Naive thymus-derived CD8-positive, alpha-beta T cell (primary cell): ENCODE measurements at regions not wholly inside any gene's neighbourhood (a gene's known extent, or its start where the extent isn't known, plus 50 kb on each side); places are given as distances from the start of the nearest gene placed in this dataset.

Experiments
- ATAC-seq, 2 donors: fragments of 150-1000 bp; cut with Tn5 transposase in 1 of 2; sonication (Bioruptor Pico), chemical (Tn5 transposase) in 1 of 2; 1 replicate in 1 of 2; 2 replicates in 1 of 2; pipeline ENCODE4 v1.10.0; 2021; ENCODE audit warnings: mild to moderate bottlenecking in 2 of 2, moderate library complexity in 2 of 2
- POLR2A ChIA-PET: fragments of 350-600 bp; sonication (Branson Sonifier 250); formaldehyde crosslinking; loops from one replicate; lab custom pipeline; 2021; ENCODE audit warnings: antibody characterized with exemption; lab: Charles Lee
- DNase-seq, 10 donors: peaks; one replicate each; pipeline versions ENCODE4 v3.0.0 to v3.0.0-alpha.2; 2020 to 2022
- H3K27ac Mint-ChIP-seq, 10 donors: one replicate each; pipeline ENCODE4 v1.8.0; 2020 to 2022; ENCODE audit warnings: mild to moderate bottlenecking in 10 of 10, mixed read lengths in 10 of 10, moderate library complexity in 4 of 10, inconsistent platforms in 1 of 10
- H3K27me3 Mint-ChIP-seq, 5 donors: one replicate each; pipeline ENCODE4 v1.8.0; 2021 to 2022; ENCODE audit warnings: mixed read lengths in 5 of 5
- H3K36me3 Mint-ChIP-seq, 3 donors: one replicate each; pipeline ENCODE4 v1.8.0; 2020 to 2022; ENCODE audit warnings: mixed read lengths in 3 of 3, mild to moderate bottlenecking in 2 of 3, inconsistent platforms in 1 of 3
- H3K4me1 Mint-ChIP-seq, 4 donors: one replicate each; pipeline ENCODE4 v1.8.0; 2021 to 2022; ENCODE audit warnings: mixed read lengths in 4 of 4
- H3K4me3 Mint-ChIP-seq, 10 donors: one replicate each; pipeline ENCODE4 v1.8.0; 2020 to 2022; ENCODE audit warnings: mild to moderate bottlenecking in 10 of 10, mixed read lengths in 10 of 10, moderate library complexity in 6 of 10, inconsistent platforms in 1 of 10
- H3K9me3 Mint-ChIP-seq, 9 donors: one replicate each; pipeline ENCODE4 v1.8.0; 2020 to 2022; ENCODE audit warnings: mixed read lengths in 9 of 9, mild to moderate bottlenecking in 3 of 9, inconsistent platforms in 1 of 9, moderate library complexity in 1 of 9

GRCh38 chr13:99847318-99847750 is 124.2 kb downstream of the ZIC5 start:
- POLR2A ChIA-PET, result interaction anchor here (0.6 kb wide), 1 partner anchor 412 kb away, joined by 7 read pairs; no protein-coding TSS in a partner anchor
- H3K27me3 Mint-ChIP-seq, result no peaks in the 10 kb centered on the region
- no peak overlapping the region for H3K27ac Mint-ChIP-seq
- H3K4me1 Mint-ChIP-seq, result no peaks in the 10 kb centered on the region
- no peak overlapping the region for H3K4me3 Mint-ChIP-seq
- no peak for DNase-seq
- H3K36me3 Mint-ChIP-seq, result peaks cover 0 to 13% (median 4%) of the 10 kb centered on the region in 3 donors
- ATAC-seq, result no peak
- H3K9me3 Mint-ChIP-seq, result peaks cover 0 to 2% (median 0%) of the 10 kb centered on the region in 9 donors

GRCh38 chr13:99845161-99845874 is 126.2 kb downstream of the ZIC5 start:
- peaks cover 0 to 2% (median 0%) of the 10 kb centered on the region in 9 donors for H3K9me3 Mint-ChIP-seq
- H3K4me3 Mint-ChIP-seq, result no peak overlapping the region
- peaks cover 0 to 12% (median 4%) of the 10 kb centered on the region in 3 donors for H3K36me3 Mint-ChIP-seq
- H3K27me3 Mint-ChIP-seq, result no peaks in the 10 kb centered on the region
- H3K4me1 Mint-ChIP-seq, result no peaks in the 10 kb centered on the region
- ATAC-seq (no peak), DNase-seq (no peak)
- H3K27ac Mint-ChIP-seq, result no peak overlapping the region
- POLR2A ChIA-PET, result no interaction called here

GRCh38 chr13:99844421-99844820 is 127.1 kb downstream of the ZIC5 start:
- no peak for ATAC-seq
- Mint-ChIP-seq H3K27ac (peak overlapping the region in 1 of 10 donors; percentile 8), H3K4me3 (no peak overlapping the region), H3K27me3 (no peaks in the 10 kb centered on the region), H3K4me1 (no peaks in the 10 kb centered on the region), H3K9me3 (peaks cover 0 to under 1% (median 0%) of the 10 kb centered on the region in 9 donors), H3K36me3 (peaks cover 0 to 9% (median 4%) of the 10 kb centered on the region in 3 donors)
- POLR2A ChIA-PET, result no interaction called here
- DNase-seq, result no peak

- no peaks in the 10 kb centered on the region for H3K27me3 Mint-ChIP-seq
- H3K27ac Mint-ChIP-seq, result no peak overlapping the region
- POLR2A ChIA-PET, result no interaction called here
- H3K9me3 Mint-ChIP-seq, result no peaks in the 10 kb centered on the region
- H3K36me3 Mint-ChIP-seq, result peaks cover 0 to 12% (median 4%) of the 10 kb centered on the region in 3 donors
- no peak overlapping the region for H3K4me3 Mint-ChIP-seq
- no peaks in the 10 kb centered on the region for H3K4me1 Mint-ChIP-seq
- ATAC-seq, result no peak
- DNase-seq, result no peak
These were observed 127.7 kb downstream of the ZIC5 start for GRCh38 chr13:99843872-99844271.

GRCh38 chr13:99842405-99842804 is 129.2 kb downstream of the ZIC5 start:
- Mint-ChIP-seq H3K27me3 (no peaks in the 10 kb centered on the region), H3K27ac (no peak overlapping the region), H3K36me3 (peaks cover 0 to 14% (median 4%) of the 10 kb centered on the region in 3 donors), H3K4me3 (no peak overlapping the region), H3K4me1 (no peaks in the 10 kb centered on the region), H3K9me3 (no peaks in the 10 kb centered on the region)
- no peak for DNase-seq
- ATAC-seq, result no peak
- POLR2A ChIA-PET, result interaction anchor here (0.7 kb wide), 1 partner anchor 26 kb away, joined by 3 read pairs; no protein-coding TSS in a partner anchor

- POLR2A ChIA-PET, result no interaction called here
These were observed 135.3 kb downstream of the ZIC5 start for GRCh38 chr13:99836291-99836690.

GRCh38 chr13:99835442-99835841 is 136.1 kb downstream of the ZIC5 start:
- Mint-ChIP-seq H3K4me3 (no peak overlapping the region), H3K27ac (peak overlapping the region in 1 of 10 donors; percentile 72), H3K4me1 (peaks cover 5 to 14% (median 9%) of the 10 kb centered on the region in 4 donors), H3K27me3 (no peaks in the 10 kb centered on the region), H3K36me3 (peaks cover 0 to 8% (median 0%) of the 10 kb centered on the region in 3 donors), H3K9me3 (no peaks in the 10 kb centered on the region)
- ATAC-seq (no peak), DNase-seq (no peak)
- POLR2A ChIA-PET, result interaction anchor here (0.6 kb wide), 1 partner anchor 153 kb away, joined by 3 read pairs; no protein-coding TSS in a partner anchor

More at GRCh38 chr13:99836291-99836690, 135.3 kb downstream of the ZIC5 start:
- H3K27ac Mint-ChIP-seq, result no peak overlapping the region
- no peak overlapping the region for H3K4me3 Mint-ChIP-seq
- no peaks in the 10 kb centered on the region for H3K9me3 Mint-ChIP-seq
- H3K36me3 Mint-ChIP-seq, result peaks cover 0 to 8% (median 0%) of the 10 kb centered on the region in 3 donors
- no peak for DNase-seq
- ATAC-seq, result no peak
- H3K4me1 Mint-ChIP-seq, result peaks cover 3 to 10% (median 8%) of the 10 kb centered on the region in 4 donors
- no peaks in the 10 kb centered on the region for H3K27me3 Mint-ChIP-seq

GRCh38 chr13:99834246-99834645 is 137.3 kb downstream of the ZIC5 start:
- ATAC-seq, result no peak
- H3K4me1 Mint-ChIP-seq, result peaks cover 5 to 14% (median 9%) of the 10 kb centered on the region in 4 donors
- H3K27me3 Mint-ChIP-seq, result no peaks in the 10 kb centered on the region
- no peak for DNase-seq
- H3K36me3 Mint-ChIP-seq, result peaks cover 0 to 10% (median 5%) of the 10 kb centered on the region in 3 donors
- no peaks in the 10 kb centered on the region for H3K9me3 Mint-ChIP-seq
- no peak overlapping the region for H3K27ac Mint-ChIP-seq
- no peak overlapping the region for H3K4me3 Mint-ChIP-seq
- POLR2A ChIA-PET, result no interaction called here

- DNase-seq (no peak), ATAC-seq (no peak)
- Mint-ChIP-seq H3K9me3 (no peaks in the 10 kb centered on the region), H3K27me3 (no peaks in the 10 kb centered on the region), H3K4me3 (no peak overlapping the region), H3K36me3 (peaks cover 0 to 15% (median 8%) of the 10 kb centered on the region in 3 donors), H3K27ac (peak overlapping the region in 1 of 10 donors; percentile 60), H3K4me1 (peaks cover 9 to 14% (median 9%) of the 10 kb centered on the region in 4 donors)
- POLR2A ChIA-PET, result no interaction called here
These were observed 139.2 kb downstream of the ZIC5 start for GRCh38 chr13:99832347-99832746.

- ATAC-seq, result no peak
These were observed 140.6 kb downstream of the ZIC5 start for GRCh38 chr13:99830931-99831330.

GRCh38 chr13:99829593-99830239 is 141.9 kb downstream of the ZIC5 start:
- H3K9me3 Mint-ChIP-seq, result no peaks in the 10 kb centered on the region
- POLR2A ChIA-PET, result no interaction called here
- H3K27me3 Mint-ChIP-seq, result no peaks in the 10 kb centered on the region
- peaks cover under 1 to 9% (median 3%) of the 10 kb centered on the region in 4 donors for H3K4me1 Mint-ChIP-seq
- DNase-seq (no peak), ATAC-seq (no peak)
- H3K27ac Mint-ChIP-seq, result no peak overlapping the region
- H3K4me3 Mint-ChIP-seq, result no peak overlapping the region
- peaks cover 0 to 20% (median 18%) of the 10 kb centered on the region in 3 donors for H3K36me3 Mint-ChIP-seq

More at GRCh38 chr13:99830931-99831330, 140.6 kb downstream of the ZIC5 start:
- H3K36me3 Mint-ChIP-seq, result peaks cover 0 to 15% (median 12%) of the 10 kb centered on the region in 3 donors
- H3K9me3 Mint-ChIP-seq, result no peaks in the 10 kb centered on the region
- no peaks in the 10 kb centered on the region for H3K27me3 Mint-ChIP-seq
- POLR2A ChIA-PET, result no interaction called here
- peaks cover 9 to 14% (median 9%) of the 10 kb centered on the region in 4 donors for H3K4me1 Mint-ChIP-seq
- H3K27ac Mint-ChIP-seq, result no peak overlapping the region
- no peak overlapping the region for H3K4me3 Mint-ChIP-seq
- no peak for DNase-seq

GRCh38 chr13:99829161-99829560 is 142.4 kb downstream of the ZIC5 start:
- no peak for ATAC-seq
- POLR2A ChIA-PET, result no interaction called here
- H3K4me1 Mint-ChIP-seq, result peaks cover 0 to 6% (median 3%) of the 10 kb centered on the region in 4 donors

GRCh38 chr13:99828735-99829134 is 142.8 kb downstream of the ZIC5 start:
- no peak for DNase-seq
- no peaks in the 10 kb centered on the region for H3K9me3 Mint-ChIP-seq
- POLR2A ChIA-PET, result no interaction called here
- H3K27me3 Mint-ChIP-seq, result no peaks in the 10 kb centered on the region
- ATAC-seq, result no peak
- H3K4me1 Mint-ChIP-seq, result peaks cover 0 to 6% (median 3%) of the 10 kb centered on the region in 4 donors
- no peak overlapping the region for H3K4me3 Mint-ChIP-seq
- H3K27ac Mint-ChIP-seq, result no peak overlapping the region
- H3K36me3 Mint-ChIP-seq, result peaks cover 0 to 23% (median 21%) of the 10 kb centered on the region in 3 donors

More at GRCh38 chr13:99829161-99829560, 142.4 kb downstream of the ZIC5 start:
- no peak for DNase-seq
- H3K4me3 Mint-ChIP-seq, result no peak overlapping the region
- no peaks in the 10 kb centered on the region for H3K9me3 Mint-ChIP-seq
- H3K27ac Mint-ChIP-seq, result no peak overlapping the region
- peaks cover 0 to 23% (median 21%) of the 10 kb centered on the region in 3 donors for H3K36me3 Mint-ChIP-seq
- no peaks in the 10 kb centered on the region for H3K27me3 Mint-ChIP-seq
